ENCODE measurements at regions not wholly inside any gene's neighbourhood (a gene's known extent, or its start where the extent isn't known, plus 50 kb on each side); places are given as distances from the start of the nearest gene placed in this dataset.

DNA sequence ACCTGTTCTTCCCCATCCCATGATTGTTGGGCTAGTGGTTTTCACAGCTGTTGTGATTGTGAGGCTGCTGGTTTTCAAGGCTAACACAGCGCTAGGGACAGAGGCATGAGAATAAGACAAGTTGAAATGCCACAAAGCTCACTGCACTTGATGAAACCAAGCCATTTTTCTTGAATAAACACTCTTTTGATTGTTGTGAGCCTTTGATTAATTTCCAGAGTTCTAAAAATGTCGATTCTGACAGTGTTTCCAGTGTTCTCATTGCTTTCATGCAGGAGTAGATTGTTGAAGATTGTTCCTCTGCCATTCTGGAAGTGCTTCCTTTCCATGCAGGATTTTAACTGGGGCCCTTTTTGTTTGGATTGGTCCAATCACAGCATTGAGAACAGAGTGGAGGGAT is 134.9 kb upstream of the GRIK3 start:
- no peak for DNase-seq (ENCODE audit: low spot score)
- no peak for ATAC-seq (ENCODE audit: low FRiP score)

DNA sequence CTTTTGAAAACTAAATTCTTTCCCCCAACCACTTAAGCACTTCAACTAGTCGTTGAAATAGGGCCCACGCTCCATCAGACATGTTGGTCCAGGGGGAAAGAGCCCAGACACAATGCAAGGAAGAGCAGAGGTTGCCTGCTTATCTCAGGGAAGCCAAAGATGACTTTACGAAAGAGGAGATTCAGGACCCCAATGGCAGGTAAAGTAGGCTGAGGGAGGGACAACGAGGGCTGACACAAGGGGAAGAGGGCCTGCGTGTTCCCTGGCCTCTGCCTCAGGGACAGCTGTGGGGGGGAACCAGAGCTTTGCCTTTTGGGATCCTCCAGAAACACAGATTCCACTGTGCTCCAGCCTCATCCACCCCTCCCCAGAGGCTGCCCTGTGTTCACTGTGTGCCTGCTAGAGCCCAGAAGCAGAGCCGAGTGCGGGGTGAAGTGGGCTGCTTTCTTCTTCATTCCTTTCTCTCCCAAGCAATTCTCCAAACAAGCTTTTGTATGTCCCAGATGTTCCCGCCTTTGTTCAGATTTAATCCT is 135.5 kb upstream of the GRIK3 start:
- DNase-seq (ENCODE audit: low spot score) (no peak), ATAC-seq (ENCODE audit: low FRiP score) (no peak)
- TF ChIP-seq, protein P1, sequence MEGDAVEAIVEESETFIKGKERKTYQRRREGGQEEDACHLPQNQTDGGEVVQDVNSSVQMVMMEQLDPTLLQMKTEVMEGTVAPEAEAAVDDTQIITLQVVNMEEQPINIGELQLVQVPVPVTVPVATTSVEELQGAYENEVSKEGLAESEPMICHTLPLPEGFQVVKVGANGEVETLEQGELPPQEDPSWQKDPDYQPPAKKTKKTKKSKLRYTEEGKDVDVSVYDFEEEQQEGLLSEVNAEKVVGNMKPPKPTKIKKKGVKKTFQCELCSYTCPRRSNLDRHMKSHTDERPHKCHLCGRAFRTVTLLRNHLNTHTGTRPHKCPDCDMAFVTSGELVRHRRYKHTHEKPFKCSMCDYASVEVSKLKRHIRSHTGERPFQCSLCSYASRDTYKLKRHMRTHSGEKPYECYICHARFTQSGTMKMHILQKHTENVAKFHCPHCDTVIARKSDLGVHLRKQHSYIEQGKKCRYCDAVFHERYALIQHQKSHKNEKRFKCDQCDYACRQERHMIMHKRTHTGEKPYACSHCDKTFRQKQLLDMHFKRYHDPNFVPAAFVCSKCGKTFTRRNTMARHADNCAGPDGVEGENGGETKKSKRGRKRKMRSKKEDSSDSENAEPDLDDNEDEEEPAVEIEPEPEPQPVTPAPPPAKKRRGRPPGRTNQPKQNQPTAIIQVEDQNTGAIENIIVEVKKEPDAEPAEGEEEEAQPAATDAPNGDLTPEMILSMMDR (IDR thresholded peaks at IDR 0.05): no peak

More for the DNA sequence above, 134.9 kb upstream of the GRIK3 start:
- TF ChIP-seq, protein P1 (IDR thresholded peaks at IDR 0.05): no peak

DNA sequence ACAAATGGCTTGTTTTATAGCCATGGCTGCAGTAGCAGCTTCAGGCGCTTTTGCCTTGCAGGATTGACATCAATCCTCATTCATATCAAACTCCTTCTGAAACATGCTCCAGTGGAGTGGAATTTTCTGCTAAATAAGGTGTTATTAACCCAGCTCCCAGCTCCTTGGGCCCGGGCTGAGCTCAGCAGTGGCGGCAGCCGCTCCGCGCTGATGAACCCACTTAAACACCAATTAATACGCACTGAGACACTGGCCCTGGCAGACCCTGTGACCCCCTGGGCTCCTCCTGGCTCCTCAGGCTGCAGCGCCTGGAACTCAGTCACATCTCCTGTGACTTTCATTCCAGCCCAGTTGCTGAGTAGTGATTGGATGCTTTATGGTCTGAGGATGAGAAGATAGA is 137.4 kb upstream of the GRIK3 start:
- no peak for DNase-seq (ENCODE audit: low spot score)
- ATAC-seq (ENCODE audit: low FRiP score): no peak
- TF ChIP-seq, protein P1 (IDR thresholded peaks at IDR 0.05): no peak

DNA sequence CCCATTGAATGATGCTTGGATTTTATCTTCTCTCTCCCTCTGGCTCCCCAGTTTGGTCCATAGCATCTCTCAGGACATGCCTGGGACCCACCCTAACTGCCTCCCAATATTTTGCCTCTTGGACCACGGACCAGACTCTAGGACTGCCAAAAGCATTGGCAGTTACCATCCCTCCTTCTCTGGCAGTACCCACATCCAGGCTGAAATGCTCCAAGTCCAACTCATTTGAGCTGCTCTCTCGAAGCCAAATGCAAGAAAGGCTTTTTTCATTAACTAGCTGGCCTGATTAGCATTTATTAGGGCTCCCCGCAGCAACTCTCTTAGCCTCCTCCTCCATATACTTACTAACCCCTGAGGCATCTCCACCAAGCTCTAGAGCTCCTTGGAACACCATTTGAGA is 140.0 kb upstream of the GRIK3 start:
- TF ChIP-seq, protein P1 (IDR thresholded peaks at IDR 0.05): no peak
- ATAC-seq (ENCODE audit: low FRiP score) (no peak), DNase-seq (ENCODE audit: low spot score) (no peak)

DNA sequence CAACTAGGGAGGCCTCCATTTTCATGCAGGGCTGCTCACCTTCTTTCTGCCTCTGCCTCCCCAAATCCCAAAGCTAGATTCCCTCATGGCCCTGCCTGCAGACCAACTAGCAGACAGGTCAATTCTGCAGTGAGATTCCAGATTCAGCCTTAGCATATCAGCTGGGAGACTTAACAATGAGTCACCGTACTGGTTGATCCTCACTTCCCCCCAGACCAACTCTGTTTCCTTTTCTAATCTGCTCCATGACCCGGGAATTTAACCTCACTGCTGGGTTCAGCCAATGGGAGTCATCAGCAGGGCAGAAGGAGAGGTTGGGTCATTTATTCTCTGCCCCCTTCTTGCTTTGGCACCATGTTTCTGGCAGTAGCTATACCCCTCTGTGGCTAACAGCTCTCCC is 140.6 kb upstream of the GRIK3 start:
- DNase-seq (ENCODE audit: low spot score) (no peak), ATAC-seq (ENCODE audit: low FRiP score) (no peak)
- TF ChIP-seq, protein P1 (IDR thresholded peaks at IDR 0.05): no peak

DNA sequence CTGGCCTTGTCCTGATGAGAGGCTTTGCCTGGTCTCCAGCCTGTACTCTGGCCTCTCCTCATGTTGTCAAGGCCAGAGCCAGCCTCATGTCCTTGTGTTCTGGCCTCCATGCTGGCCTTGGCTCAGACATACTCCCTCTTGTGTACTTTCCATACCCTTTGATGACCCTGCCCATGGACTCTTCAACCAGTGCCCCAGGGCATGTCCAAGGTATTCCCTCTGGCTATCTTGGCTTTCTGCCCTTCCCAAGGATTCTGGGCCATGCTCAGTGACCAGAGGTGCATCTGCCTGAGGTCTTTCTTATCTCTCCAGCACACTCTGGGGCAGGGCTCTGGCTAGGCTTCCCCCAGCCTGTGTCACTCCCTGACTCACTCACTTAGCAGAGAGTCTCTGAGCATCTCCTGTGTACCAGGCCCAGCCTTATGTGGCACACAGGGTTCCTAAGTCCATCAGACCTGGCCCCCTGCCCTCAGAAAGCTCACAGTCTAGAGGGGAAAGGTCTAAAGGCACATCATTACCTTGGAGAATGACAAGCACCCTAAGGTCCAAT is 141.4 kb upstream of the GRIK3 start:
- TF ChIP-seq, protein P1 (IDR thresholded peaks at IDR 0.05): no peak
- DNase-seq (ENCODE audit: low spot score) (no peak), ATAC-seq (ENCODE audit: low FRiP score) (no peak)

DNA sequence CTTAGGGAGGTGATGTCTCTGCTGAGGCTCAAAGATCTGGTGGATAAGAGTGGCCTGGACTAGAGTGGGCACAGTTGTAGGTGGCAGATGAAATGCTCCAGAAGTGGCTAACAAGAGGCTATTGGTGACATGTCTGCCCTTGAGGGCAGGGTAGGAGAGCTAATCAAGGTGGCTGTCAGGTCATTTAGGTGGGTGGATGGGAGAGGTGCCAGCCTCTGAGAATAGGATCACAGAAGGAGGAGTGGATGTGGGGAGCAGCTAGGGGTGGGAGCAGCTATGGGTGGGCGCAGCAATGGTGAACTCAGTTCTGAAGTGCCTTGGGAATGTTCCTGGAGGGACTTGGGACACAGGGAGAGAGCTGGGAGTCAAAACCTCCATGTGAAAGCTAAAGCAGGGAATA is 142.0 kb upstream of the GRIK3 start:
- TF ChIP-seq, protein P1 (IDR thresholded peaks at IDR 0.05): no peak
- DNase-seq (ENCODE audit: low spot score) (no peak), ATAC-seq (ENCODE audit: low FRiP score) (no peak)

Measured in omental fat pad (tissue), 3 donors.